ENCODE measurements at regions not wholly inside any gene's neighbourhood (a gene's known extent, or its start where the extent isn't known, plus 50 kb on each side); places are given as distances from the start of the nearest gene placed in this dataset.

DNA sequence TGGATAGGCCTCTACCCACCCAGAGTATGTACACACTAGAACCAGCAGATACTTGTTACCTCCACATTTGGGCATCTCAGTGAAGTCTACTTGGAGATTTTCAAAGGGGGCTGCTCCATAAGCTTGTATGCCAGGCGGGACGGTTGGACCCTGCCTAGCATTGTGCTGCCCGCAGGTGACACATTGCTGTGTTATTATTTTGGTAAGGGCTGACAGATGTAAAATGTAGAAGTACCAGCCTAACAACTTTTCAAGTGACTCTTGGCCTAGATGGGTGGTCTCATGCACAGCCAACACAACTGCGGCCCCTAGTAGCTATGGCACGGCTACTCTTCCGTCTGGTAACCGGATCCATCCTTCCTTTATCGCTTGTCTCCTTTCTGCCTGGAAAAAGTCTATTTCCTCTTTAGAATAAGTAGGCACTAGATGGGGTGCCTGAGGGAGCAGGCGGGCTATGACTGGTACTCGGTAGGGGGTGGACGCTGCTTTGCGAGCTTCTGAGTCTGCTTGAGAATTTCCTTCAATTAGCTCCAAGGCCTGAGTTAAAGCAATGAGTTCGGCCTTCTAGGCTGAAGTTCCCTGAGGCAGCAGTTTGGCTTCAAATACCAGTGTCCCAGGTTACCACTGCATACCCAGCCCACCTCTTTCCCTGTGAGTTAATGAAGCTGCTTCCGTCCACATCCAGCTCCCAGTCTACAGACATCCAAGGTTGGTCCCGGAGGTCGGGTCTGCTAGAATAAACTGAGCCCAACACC is 405.3 kb downstream of the TGFB2 start:
- no peak for DNase-seq
- 91 to 97% (median 94%) methylated on average over 16 of the region's 16 CpGs for WGBS, 5 donors
- no peak for TF ChIP-seq POLR2AphosphoS5 (IDR thresholded peaks at IDR 0.05)
- no peak for TF ChIP-seq POLR2A (IDR thresholded peaks at IDR 0.05)
- TF ChIP-seq, protein P1, sequence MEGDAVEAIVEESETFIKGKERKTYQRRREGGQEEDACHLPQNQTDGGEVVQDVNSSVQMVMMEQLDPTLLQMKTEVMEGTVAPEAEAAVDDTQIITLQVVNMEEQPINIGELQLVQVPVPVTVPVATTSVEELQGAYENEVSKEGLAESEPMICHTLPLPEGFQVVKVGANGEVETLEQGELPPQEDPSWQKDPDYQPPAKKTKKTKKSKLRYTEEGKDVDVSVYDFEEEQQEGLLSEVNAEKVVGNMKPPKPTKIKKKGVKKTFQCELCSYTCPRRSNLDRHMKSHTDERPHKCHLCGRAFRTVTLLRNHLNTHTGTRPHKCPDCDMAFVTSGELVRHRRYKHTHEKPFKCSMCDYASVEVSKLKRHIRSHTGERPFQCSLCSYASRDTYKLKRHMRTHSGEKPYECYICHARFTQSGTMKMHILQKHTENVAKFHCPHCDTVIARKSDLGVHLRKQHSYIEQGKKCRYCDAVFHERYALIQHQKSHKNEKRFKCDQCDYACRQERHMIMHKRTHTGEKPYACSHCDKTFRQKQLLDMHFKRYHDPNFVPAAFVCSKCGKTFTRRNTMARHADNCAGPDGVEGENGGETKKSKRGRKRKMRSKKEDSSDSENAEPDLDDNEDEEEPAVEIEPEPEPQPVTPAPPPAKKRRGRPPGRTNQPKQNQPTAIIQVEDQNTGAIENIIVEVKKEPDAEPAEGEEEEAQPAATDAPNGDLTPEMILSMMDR (IDR thresholded peaks at IDR 0.05 in 8 of 11, conservative IDR thresholded peaks at IDR 0.05 in 3 of 11), result no peak
- Histone ChIP-seq H3K27ac (no peak overlapping the region), H3K36me3 (no peaks in the 10 kb centered on the region), H3K4me3 (no peak overlapping the region), H3K9me3 (peaks cover 0 to 44% (median 14%) of the 10 kb centered on the region in 8 donors), H3K4me1 (no peaks in the 10 kb centered on the region), H3K27me3 (replicated peaks in 1 of 7) (no peaks in the 10 kb centered on the region)
- intact Hi-C loops (cut with DNase I; ENCODE audit: low total_unique reads), result no loop called here

DNA sequence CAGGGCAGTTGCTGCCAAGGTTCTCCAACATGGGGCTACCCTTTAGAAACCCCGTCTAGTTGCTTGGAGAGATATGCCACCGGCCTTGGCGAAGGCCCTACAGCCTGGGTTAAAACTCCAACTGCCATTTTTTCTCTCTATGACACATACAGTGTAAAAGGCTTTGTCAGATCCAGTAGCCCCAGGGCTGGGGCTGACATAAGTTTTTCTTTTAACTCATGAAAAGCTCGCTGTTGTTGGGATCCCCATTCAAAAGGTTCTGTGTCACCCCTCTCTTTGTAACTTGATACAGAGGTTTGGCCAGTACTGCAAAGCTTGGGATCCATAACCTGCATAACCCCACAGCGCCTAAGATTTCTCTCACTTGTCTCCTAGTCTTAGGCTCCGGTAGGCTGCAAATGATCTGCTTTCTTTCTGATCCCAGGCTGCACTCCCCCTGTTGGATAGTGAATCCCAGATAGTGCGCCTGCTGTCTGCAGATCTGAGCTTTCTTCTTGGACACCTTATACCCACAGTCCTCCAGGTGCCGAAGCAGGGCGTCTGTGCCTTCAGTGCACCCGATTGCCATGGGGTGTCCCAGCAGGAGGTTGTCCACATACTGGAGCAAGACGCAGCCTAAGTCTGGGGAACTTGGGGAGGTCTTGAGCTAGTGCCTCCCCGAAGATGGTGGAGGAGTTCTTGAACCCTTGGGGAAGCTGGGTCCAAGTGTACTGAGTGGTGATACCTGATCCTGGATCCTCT is 406.2 kb downstream of the TGFB2 start:
- peaks cover 0 to 38% (median 14%) of the 10 kb centered on the region in 8 donors for H3K9me3 ChIP-seq
- 86 to 93% (median 89%) methylated on average over 12 of the region's 12 CpGs for WGBS, 5 donors
- DNase-seq, result no peak
- H3K27me3 ChIP-seq (replicated peaks in 1 of 7), result no peaks in the 10 kb centered on the region
- no peaks in the 10 kb centered on the region for H3K4me1 ChIP-seq
- H3K4me3 ChIP-seq, result no peak overlapping the region
- intact Hi-C loops (cut with DNase I; ENCODE audit: low total_unique reads), result no loop called here
- no peak overlapping the region for H3K27ac ChIP-seq
- no peaks in the 10 kb centered on the region for H3K36me3 ChIP-seq
- no peak for TF ChIP-seq POLR2A (IDR thresholded peaks at IDR 0.05)
- TF ChIP-seq POLR2AphosphoS5 (IDR thresholded peaks at IDR 0.05), result no peak
- TF ChIP-seq, protein P1 (IDR thresholded peaks at IDR 0.05 in 8 of 11, conservative IDR thresholded peaks at IDR 0.05 in 3 of 11), result no peak

DNA sequence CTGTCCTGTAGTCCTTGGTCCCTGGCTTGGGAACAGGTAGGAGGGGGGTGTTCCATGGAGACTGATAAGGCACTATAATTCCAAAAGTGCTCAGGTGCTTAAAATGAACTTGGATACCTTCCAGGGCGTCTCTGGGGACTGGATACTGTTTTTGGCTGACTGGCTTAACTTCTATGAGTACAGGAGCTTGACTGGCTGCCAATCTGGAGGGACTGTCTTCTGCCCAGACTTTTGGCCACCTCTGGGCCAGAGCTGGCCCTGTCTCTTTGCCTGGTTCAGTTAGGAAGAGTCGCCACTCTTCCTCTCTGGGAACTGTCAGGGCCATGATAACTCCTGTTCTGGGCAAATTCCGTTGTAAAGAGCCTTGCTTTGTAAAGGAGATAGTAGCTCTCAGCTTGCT is 407.0 kb downstream of the TGFB2 start:
- WGBS, 5 donors, result 39 to 70% (median 62%) methylated on average over 3 of the region's 3 CpGs
- no peak for TF ChIP-seq POLR2A (IDR thresholded peaks at IDR 0.05)
- TF ChIP-seq, protein P1 (IDR thresholded peaks at IDR 0.05 in 8 of 11, conservative IDR thresholded peaks at IDR 0.05 in 3 of 11), result no peak
- no peak for TF ChIP-seq POLR2AphosphoS5 (IDR thresholded peaks at IDR 0.05)
- no peak for DNase-seq
- Histone ChIP-seq H3K4me1 (no peaks in the 10 kb centered on the region), H3K27me3 (replicated peaks in 1 of 7) (no peaks in the 10 kb centered on the region), H3K27ac (no peak overlapping the region), H3K9me3 (peaks cover 0 to 38% (median 14%) of the 10 kb centered on the region in 8 donors), H3K36me3 (no peaks in the 10 kb centered on the region), H3K4me3 (no peak overlapping the region)
- intact Hi-C loops (cut with DNase I; ENCODE audit: low total_unique reads), result no loop called here

DNA sequence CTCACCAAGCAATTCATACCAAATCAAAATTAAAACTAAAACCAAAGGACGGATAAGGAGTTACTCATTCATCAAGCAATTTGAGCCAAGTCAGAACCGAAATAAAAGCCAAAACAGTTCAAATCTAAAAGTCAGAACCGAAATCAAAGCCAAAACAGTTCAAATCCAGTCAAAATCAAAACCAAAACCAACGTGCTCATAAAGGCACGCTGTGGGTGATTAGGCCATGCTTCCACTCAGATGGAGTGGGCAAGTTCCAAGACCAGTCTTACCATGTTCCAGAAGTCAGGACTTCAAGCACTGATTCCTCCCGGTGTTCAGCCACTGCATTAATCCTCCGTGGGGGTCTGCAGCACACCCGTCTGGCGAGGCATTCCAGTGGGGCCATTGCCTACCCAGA is 409.3 kb downstream of the TGFB2 start:
- peaks cover 0 to 24% (median 7%) of the 10 kb centered on the region in 8 donors for H3K9me3 ChIP-seq
- no peaks in the 10 kb centered on the region for H3K4me1 ChIP-seq
- TF ChIP-seq POLR2A (IDR thresholded peaks at IDR 0.05) (no peak), POLR2AphosphoS5 (IDR thresholded peaks at IDR 0.05) (no peak)
- TF ChIP-seq, protein P1 (IDR thresholded peaks at IDR 0.05 in 8 of 11, conservative IDR thresholded peaks at IDR 0.05 in 3 of 11), result no peak
- H3K4me3 ChIP-seq, result no peak overlapping the region
- WGBS, 5 donors, result 81 to 93% (median 82%) methylated on average over 9 of the region's 9 CpGs
- DNase-seq, result no peak
- H3K27ac ChIP-seq, result no peak overlapping the region
- H3K27me3 ChIP-seq (replicated peaks in 1 of 7), result no peaks in the 10 kb centered on the region
- no peaks in the 10 kb centered on the region for H3K36me3 ChIP-seq
- intact Hi-C loops (cut with DNase I; ENCODE audit: low total_unique reads), result no loop called here
